ENCODE measurements at regions not wholly inside any gene's neighbourhood (a gene's known extent, or its start where the extent isn't known, plus 50 kb on each side); places are given as distances from the start of the nearest gene placed in this dataset.
"Not testable (repeated sequence)": the region's sequence is repeated elsewhere in the genome, so short reads cannot be mapped to it uniquely, and the experiment has no call there.

DNA sequence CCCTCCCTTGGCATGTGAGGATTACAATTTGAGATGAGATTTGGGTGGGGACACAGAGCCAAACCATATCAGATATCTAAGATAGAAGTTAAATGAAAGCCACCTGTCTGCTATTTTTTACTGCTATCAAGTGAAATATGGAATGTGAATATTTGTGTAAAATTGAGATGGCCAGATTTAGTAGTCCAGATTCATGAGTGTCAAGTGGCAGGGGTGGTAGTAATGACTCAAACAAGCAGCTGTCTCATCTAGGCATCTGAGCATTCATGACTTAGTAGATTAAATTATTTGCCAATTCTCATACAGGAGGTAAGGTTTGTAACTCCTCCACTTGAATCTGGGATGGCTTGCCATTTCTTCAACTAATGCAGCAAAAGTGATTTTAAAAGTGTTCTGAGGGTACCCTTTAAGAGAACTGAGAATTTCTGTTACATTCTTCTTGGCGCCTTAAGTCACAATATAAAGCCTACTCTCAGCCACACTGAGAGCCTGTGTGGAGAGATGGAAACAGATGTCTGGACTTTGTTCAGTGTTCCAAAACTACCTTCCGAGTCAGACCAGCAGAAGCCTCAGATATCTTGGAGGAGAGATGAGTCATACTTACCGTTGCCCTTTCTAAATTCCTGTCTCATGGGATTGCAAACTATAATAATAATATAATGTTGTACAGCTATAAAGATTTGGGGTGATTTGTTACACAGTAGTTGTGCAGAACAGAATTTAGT is 1065.6 kb upstream of the TMPRSS15 start:
- H3K4me1 Mint-ChIP-seq (ENCODE audit: low read depth): no peaks in the 10 kb centered on the region
- intact Hi-C loops (cut with micrococcal nuclease): no loop called here
- DNase-seq (no peak), ATAC-seq (no peak)
- peaks cover 1% of the 10 kb centered on the region for H3K9me3 Mint-ChIP-seq
- CTCF ChIA-PET: no interaction called here
- TF ChIP-seq, protein P1, sequence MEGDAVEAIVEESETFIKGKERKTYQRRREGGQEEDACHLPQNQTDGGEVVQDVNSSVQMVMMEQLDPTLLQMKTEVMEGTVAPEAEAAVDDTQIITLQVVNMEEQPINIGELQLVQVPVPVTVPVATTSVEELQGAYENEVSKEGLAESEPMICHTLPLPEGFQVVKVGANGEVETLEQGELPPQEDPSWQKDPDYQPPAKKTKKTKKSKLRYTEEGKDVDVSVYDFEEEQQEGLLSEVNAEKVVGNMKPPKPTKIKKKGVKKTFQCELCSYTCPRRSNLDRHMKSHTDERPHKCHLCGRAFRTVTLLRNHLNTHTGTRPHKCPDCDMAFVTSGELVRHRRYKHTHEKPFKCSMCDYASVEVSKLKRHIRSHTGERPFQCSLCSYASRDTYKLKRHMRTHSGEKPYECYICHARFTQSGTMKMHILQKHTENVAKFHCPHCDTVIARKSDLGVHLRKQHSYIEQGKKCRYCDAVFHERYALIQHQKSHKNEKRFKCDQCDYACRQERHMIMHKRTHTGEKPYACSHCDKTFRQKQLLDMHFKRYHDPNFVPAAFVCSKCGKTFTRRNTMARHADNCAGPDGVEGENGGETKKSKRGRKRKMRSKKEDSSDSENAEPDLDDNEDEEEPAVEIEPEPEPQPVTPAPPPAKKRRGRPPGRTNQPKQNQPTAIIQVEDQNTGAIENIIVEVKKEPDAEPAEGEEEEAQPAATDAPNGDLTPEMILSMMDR (IDR thresholded peaks at IDR 0.05): no peak
- no peaks in the 10 kb centered on the region for H3K27me3 Mint-ChIP-seq
- no peak overlapping the region for H3K4me3 Mint-ChIP-seq
- POLR2A ChIA-PET: no interaction called here
- H3K36me3 Mint-ChIP-seq (ENCODE audit: low read depth): no peaks in the 10 kb centered on the region
- no peak overlapping the region for H3K27ac Mint-ChIP-seq

- H3K36me3 Mint-ChIP-seq (ENCODE audit: low read depth): no peaks in the 10 kb centered on the region
- no peak overlapping the region for H3K27ac Mint-ChIP-seq
- DNase-seq (no peak), ATAC-seq (no peak)
- ChIA-PET POLR2A (no interaction called here), CTCF (no interaction called here)
- H3K4me1 Mint-ChIP-seq (ENCODE audit: low read depth): no peaks in the 10 kb centered on the region
- TF ChIP-seq, protein P1 (IDR thresholded peaks at IDR 0.05): no peak
- no peaks in the 10 kb centered on the region for H3K27me3 Mint-ChIP-seq
- no peak overlapping the region for H3K4me3 Mint-ChIP-seq
- intact Hi-C loops (cut with micrococcal nuclease): no loop called here
- peaks cover 2% of the 10 kb centered on the region for H3K9me3 Mint-ChIP-seq
These were observed 1071.9 kb upstream of the TMPRSS15 start for GRCh38 chr21:19475525-19475924.

GRCh38 chr21:19489930-19490329 is 1086.3 kb upstream of the TMPRSS15 start:
- H3K4me1 Mint-ChIP-seq (ENCODE audit: low read depth): no peaks in the 10 kb centered on the region
- CTCF ChIA-PET: no interaction called here
- ATAC-seq (no peak), DNase-seq (no peak)
- H3K27me3 Mint-ChIP-seq: no peaks in the 10 kb centered on the region
- TF ChIP-seq, protein P1 (IDR thresholded peaks at IDR 0.05): no peak
- no peaks in the 10 kb centered on the region for H3K9me3 Mint-ChIP-seq
- H3K36me3 Mint-ChIP-seq (ENCODE audit: low read depth): no peaks in the 10 kb centered on the region
- intact Hi-C loops (cut with micrococcal nuclease): no loop called here
- POLR2A ChIA-PET: no interaction called here
- no peak overlapping the region for H3K4me3 Mint-ChIP-seq
- no peak overlapping the region for H3K27ac Mint-ChIP-seq

DNA sequence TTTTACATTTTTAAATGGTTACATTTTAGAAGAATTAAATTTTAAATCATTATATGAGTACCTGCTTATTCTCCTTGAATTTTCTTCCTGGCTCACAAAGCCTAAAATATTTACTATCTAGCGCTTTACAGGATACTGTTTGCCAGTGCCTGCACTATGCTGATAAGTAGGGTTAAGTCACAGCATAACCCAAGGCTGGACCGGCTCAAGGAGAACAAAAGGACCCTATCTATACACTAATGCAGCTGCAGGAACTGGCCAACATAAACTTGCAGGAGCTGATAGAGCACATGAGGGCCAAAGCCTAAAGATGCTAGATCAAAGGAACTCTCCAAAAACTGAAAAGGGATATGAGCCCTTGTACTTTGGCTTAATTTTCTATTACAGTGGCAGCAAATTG is 1086.9 kb upstream of the TMPRSS15 start:
- Mint-ChIP-seq H3K4me1 (ENCODE audit: low read depth) (no peaks in the 10 kb centered on the region), H3K36me3 (ENCODE audit: low read depth) (no peaks in the 10 kb centered on the region), H3K27me3 (no peaks in the 10 kb centered on the region), H3K4me3 (no peak overlapping the region), H3K27ac (no peak overlapping the region), H3K9me3 (no peaks in the 10 kb centered on the region)
- CTCF ChIA-PET: no interaction called here
- TF ChIP-seq, protein P1 (IDR thresholded peaks at IDR 0.05): no peak
- ATAC-seq (no peak), DNase-seq (no peak)
- intact Hi-C loops (cut with micrococcal nuclease): no loop called here
- POLR2A ChIA-PET: no interaction called here

DNA sequence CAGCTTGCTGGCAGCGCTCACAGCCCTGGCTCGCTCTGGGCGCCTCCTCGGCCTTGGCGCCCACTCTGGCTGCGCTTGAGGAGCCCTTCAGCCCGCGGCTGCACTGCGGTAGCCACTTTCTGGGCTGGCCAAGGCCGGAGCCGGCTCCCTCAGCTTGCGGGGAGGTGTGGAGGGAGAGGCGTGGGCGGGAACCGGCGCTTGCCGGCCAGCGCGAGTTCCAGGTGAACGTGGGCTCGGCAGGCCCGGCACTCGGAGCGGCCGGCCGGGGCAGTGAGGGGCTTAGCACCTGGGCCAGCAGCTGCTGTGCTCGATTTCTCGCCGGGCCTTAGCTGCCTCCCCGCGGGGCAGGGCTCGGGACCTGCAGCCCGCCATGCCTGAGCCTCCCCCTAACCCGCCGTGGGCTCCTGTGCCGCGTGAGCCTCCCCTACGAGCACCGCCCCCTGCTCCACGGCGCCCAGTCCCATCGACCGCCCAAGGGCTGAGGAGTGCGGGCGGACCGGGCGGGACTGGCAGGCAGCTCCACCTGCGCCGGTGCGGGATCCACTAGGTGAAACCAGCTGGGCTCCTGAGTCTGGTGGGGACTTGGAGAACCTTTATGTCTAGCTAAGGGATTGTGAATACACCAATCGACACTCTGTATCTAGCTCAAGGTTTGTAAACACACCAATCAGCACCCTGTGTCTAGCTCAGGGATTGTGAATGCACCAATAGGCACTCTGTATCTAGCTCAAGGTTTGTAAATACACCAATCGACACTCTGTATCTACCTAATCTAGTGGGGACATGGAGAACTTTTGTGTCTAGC is 1090.1 kb upstream of the TMPRSS15 start:
- H3K4me1 Mint-ChIP-seq (ENCODE audit: low read depth); intact Hi-C loops (cut with micrococcal nuclease); H3K36me3 Mint-ChIP-seq (ENCODE audit: low read depth); H3K4me3 Mint-ChIP-seq; DNase-seq; H3K27ac Mint-ChIP-seq; ATAC-seq; CTCF ChIA-PET; POLR2A ChIA-PET; H3K9me3 Mint-ChIP-seq; H3K27me3 Mint-ChIP-seq: not testable (repeated sequence)
